Heart left ventricle (tissue), 16 donors: ENCODE measurements at regions not wholly inside any gene's neighbourhood (a gene's known extent, or its start where the extent isn't known, plus 50 kb on each side); places are given as distances from the start of the nearest gene placed in this dataset.

Experiments
- ATAC-seq, 4 donors: fragments of 200-7000 bp; cut with Tn5 transposase; one replicate each; pipeline ENCODE4 v1.9.1; 2020 to 2022; ENCODE audit warnings: moderate library complexity in 4 of 4, mild to moderate bottlenecking in 3 of 4, moderate number of reproducible peaks in 1 of 4
- DNase-seq, 5 donors: peaks; one replicate each; pipeline ENCODE4 v3.0.0-alpha.2; 2020
- H3K27ac ChIP-seq, 12 donors: fragments of 200-600 bp; sonication (generic) in 4 of 12; one replicate each; pipeline versions ENCODE4 v1.5.0 to v1.8.0; 2016 to 2022; ENCODE audit warnings: mild to moderate bottlenecking in 2 of 12
- H3K27me3 ChIP-seq, 9 donors: fragments of 200-600 bp; sonication (generic) in 2 of 9; one replicate each; pipeline versions ENCODE4 v1.5.1 to v1.8.0; 2016 to 2022; ENCODE audit warnings: mild to moderate bottlenecking in 3 of 9
- H3K36me3 ChIP-seq, 9 donors: fragments of 200-600 bp; sonication (generic) in 2 of 9; one replicate each; pipeline versions ENCODE4 v1.5.0 to v1.8.0; 2018 to 2022; ENCODE audit warnings: mild to moderate bottlenecking in 2 of 9
- H3K4me1 ChIP-seq, 12 donors: fragments of 200-600 bp; sonication (generic) in 4 of 12; one replicate each; pipeline versions ENCODE4 v1.5.0 to v1.8.0; 2016 to 2022; ENCODE audit warnings: mild to moderate bottlenecking in 3 of 12
- H3K4me3 ChIP-seq, 12 donors: fragments of 200-600 bp; sonication (generic) in 4 of 12; one replicate each; pipeline versions ENCODE4 v1.5.0 to v1.8.0; 2017 to 2022; ENCODE audit warnings: mild to moderate bottlenecking in 9 of 12, moderate library complexity in 4 of 12
- H3K9me3 ChIP-seq, 12 donors: fragments of 200-600 bp; sonication (generic) in 4 of 12; one replicate each; pipeline versions ENCODE4 v1.5.0 to v1.8.0; 2016 to 2022; ENCODE audit warnings: mild to moderate bottlenecking in 1 of 12
- CTCF ChIP-seq, 12 donors: fragments of 200-600 bp; sonication (generic) in 4 of 12; IDR thresholded peaks; one replicate each; pipeline versions ENCODE4 v1.5.0 to v1.8.0; 2018 to 2022; ENCODE audit warnings: antibody characterized with exemption in 12 of 12, mild to moderate bottlenecking in 5 of 12
- POLR2A ChIP-seq, 2 donors: fragments of 450-650 bp; IDR thresholded peaks; one replicate each; pipeline ENCODE4 v1.6.1; 2017; ENCODE audit warnings: antibody characterized with exemption in 2 of 2, mild to moderate bottlenecking in 2 of 2, moderate library complexity in 2 of 2
- WGBS, 4 donors: extraction: QIAGEN DNeasy Blood & Tissue Kit in 2 of 4; methylation state at CpG; one replicate each; pipeline versions ENCODE4 v1.1.5 to v1.1.7; 2013 to 2018; 5-methylcytosine and 5-hydroxymethylcytosine counted together
- intact Hi-C, 10 donors: fragments of 100-400 bp; cut with DNase I; formaldehyde crosslinking; loops; one replicate each; pipeline versions ENCODE4 v1.11.1 to v1.14.2; 2022
- donor health status: ischemic (EF 13 %, LVEDD 7.1; RV severe dilation, severe dysfunction).
- donor health status: healthy with polysubstance abuse.
- donor health status: DM: no; HTN: yes; CAD: no.
- donor health status: DM: no; HTN: no; CAD: no.
- donor health status: ischemic (EF 25% LVEDD 6.9; RV normal size, moderate dysfunction).
- donor health status: ischemic (EF 25% LVEDD 5.7; RV mildly dilated, moderate dysfunction).
- donor health status: healthy.
- donor health status: DM: yes; HTN: yes; CAD: no.
- donor health status: ischemic (EF 35%, LVEDD 5.7; RV mildly dilated, moderate dysfunction).
- donor health status: nonischemic (EF 11% LVEDD 7.7; RV severe dilation, severe dysfunction).
- donor health status: DM: yes; HTN: yes; CAD: no.
- donor health status: PGD.
- donor health status: ischemic (EF 29% LVEDD 5.4; RV normal size, mild dysfunction).
- donor health status: nonischemic (EF 23%, LVEDD 6.1; RV moderate dilation, normal function).

GRCh38 chr4:111108153-111108552 is 485.3 kb upstream of the PITX2 start:
- WGBS, 4 donors: 60 to 87% (median 72%) methylated on average over 1 of the region's 1 CpG
- H3K36me3 ChIP-seq: no peaks in the 10 kb centered on the region
- intact Hi-C loops: no loop called here
- no peak overlapping the region for H3K4me3 ChIP-seq
- no peak overlapping the region for H3K27ac ChIP-seq
- TF ChIP-seq POLR2A (IDR thresholded peaks at IDR 0.05) (no peak), CTCF (IDR thresholded peaks at IDR 0.05) (no peak)
- DNase-seq (no peak), ATAC-seq (no peak)
- H3K27me3 ChIP-seq: no peaks in the 10 kb centered on the region
- no peaks in the 10 kb centered on the region for H3K4me1 ChIP-seq
- H3K9me3 ChIP-seq: no peaks in the 10 kb centered on the region

GRCh38 chr4:111113591-111113990 is 490.7 kb upstream of the PITX2 start:
- ATAC-seq: no peak
- WGBS, 4 donors: 73 to 81% (median 78%) methylated on average over 3 of the region's 3 CpGs
- no peak for DNase-seq

GRCh38 chr4:111115881-111116280 is 493.0 kb upstream of the PITX2 start:
- intact Hi-C loops: no loop called here

More at GRCh38 chr4:111113591-111113990, 490.7 kb upstream of the PITX2 start:
- intact Hi-C loops: no loop called here
- no peak overlapping the region for H3K4me3 ChIP-seq
- no peaks in the 10 kb centered on the region for H3K36me3 ChIP-seq
- no peaks in the 10 kb centered on the region for H3K27me3 ChIP-seq
- TF ChIP-seq CTCF (IDR thresholded peaks at IDR 0.05) (no peak), POLR2A (IDR thresholded peaks at IDR 0.05) (no peak)
- no peak overlapping the region for H3K27ac ChIP-seq
- H3K9me3 ChIP-seq: no peaks in the 10 kb centered on the region
- H3K4me1 ChIP-seq: no peaks in the 10 kb centered on the region

GRCh38 chr4:111120191-111120590 is 497.3 kb upstream of the PITX2 start:
- Histone ChIP-seq H3K4me1 (no peaks in the 10 kb centered on the region), H3K27me3 (no peaks in the 10 kb centered on the region), H3K9me3 (peaks cover 0 to 7% (median 0%) of the 10 kb centered on the region in 12 donors), H3K4me3 (no peak overlapping the region), H3K27ac (no peak overlapping the region), H3K36me3 (no peaks in the 10 kb centered on the region)
- TF ChIP-seq POLR2A (IDR thresholded peaks at IDR 0.05) (no peak), CTCF (IDR thresholded peaks at IDR 0.05) (no peak)
- ATAC-seq (no peak), DNase-seq (no peak)
- intact Hi-C loops: no loop called here

More at GRCh38 chr4:111115881-111116280, 493.0 kb upstream of the PITX2 start:
- ATAC-seq: no peak
- H3K36me3 ChIP-seq: no peaks in the 10 kb centered on the region
- no peaks in the 10 kb centered on the region for H3K27me3 ChIP-seq
- H3K9me3 ChIP-seq: no peaks in the 10 kb centered on the region
- H3K4me1 ChIP-seq: no peaks in the 10 kb centered on the region
- H3K27ac ChIP-seq: no peak overlapping the region
- TF ChIP-seq CTCF (IDR thresholded peaks at IDR 0.05) (no peak), POLR2A (IDR thresholded peaks at IDR 0.05) (no peak)
- H3K4me3 ChIP-seq: no peak overlapping the region
- 69 to 84% (median 74%) methylated on average over 4 of the region's 4 CpGs for WGBS, 4 donors
- no peak for DNase-seq
